ENCODE measurements at regions not wholly inside any gene's neighbourhood (a gene's known extent, or its start where the extent isn't known, plus 50 kb on each side); places are given as distances from the start of the nearest gene placed in this dataset.

GRCh38 chr7:51878865-51879264 lies 562.3 kb upstream of the COBL start:
- TF ChIP-seq, protein P1, sequence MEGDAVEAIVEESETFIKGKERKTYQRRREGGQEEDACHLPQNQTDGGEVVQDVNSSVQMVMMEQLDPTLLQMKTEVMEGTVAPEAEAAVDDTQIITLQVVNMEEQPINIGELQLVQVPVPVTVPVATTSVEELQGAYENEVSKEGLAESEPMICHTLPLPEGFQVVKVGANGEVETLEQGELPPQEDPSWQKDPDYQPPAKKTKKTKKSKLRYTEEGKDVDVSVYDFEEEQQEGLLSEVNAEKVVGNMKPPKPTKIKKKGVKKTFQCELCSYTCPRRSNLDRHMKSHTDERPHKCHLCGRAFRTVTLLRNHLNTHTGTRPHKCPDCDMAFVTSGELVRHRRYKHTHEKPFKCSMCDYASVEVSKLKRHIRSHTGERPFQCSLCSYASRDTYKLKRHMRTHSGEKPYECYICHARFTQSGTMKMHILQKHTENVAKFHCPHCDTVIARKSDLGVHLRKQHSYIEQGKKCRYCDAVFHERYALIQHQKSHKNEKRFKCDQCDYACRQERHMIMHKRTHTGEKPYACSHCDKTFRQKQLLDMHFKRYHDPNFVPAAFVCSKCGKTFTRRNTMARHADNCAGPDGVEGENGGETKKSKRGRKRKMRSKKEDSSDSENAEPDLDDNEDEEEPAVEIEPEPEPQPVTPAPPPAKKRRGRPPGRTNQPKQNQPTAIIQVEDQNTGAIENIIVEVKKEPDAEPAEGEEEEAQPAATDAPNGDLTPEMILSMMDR (IDR thresholded peaks at IDR 0.05), result no peak
- no peak for TF ChIP-seq POLR2A (IDR thresholded peaks at IDR 0.05)

Data from testis (tissue), 2 donors.